Middle frontal gyrus (tissue), 1 donor: ENCODE measurements at regions not wholly inside any gene's neighbourhood (a gene's known extent, or its start where the extent isn't known, plus 50 kb on each side); places are given as distances from the start of the nearest gene placed in this dataset.

Source experiments
- DNase-seq: peaks from one replicate; pipeline ENCODE4 v3.0.0-alpha.2; 2015; ENCODE audit warnings: low spot score; ENCODE audit errors: extremely low spot score

DNA sequence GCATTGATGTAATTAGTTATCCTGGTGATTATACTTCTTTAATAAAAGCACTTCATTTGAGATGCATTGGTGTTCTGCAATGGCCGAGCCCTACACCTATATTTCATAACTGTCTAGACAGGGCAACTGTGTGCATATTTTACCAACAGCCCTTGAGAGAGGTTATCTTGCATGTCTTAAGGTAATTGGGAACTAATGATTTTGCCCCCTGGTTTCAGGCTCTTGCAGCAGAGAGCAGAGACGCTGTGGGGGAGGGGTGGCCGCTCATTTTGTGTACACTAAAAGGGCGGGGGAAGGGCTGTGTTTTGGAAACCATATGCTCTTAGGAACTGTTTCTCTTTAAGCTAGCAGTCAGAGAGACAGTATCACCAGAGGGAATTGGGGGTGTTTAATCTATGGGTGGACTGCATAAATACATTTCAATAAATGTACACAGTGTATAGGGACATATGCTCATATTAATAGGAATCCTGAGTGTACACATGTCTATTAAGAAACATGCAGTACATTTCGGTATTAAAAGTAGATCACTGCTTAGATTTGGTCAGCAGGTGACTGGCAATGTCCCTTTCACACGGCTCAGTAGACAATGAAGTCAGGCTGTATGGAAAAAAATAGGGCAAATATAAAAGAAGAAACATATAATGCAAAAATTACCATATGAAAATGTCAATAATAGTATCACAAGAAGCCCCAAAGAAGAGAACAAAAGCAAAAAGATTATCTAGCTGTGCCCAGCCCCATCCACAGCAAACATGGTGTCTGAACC, 402.9 kb upstream of the CITED2 start:
- no peak for DNase-seq

DNA sequence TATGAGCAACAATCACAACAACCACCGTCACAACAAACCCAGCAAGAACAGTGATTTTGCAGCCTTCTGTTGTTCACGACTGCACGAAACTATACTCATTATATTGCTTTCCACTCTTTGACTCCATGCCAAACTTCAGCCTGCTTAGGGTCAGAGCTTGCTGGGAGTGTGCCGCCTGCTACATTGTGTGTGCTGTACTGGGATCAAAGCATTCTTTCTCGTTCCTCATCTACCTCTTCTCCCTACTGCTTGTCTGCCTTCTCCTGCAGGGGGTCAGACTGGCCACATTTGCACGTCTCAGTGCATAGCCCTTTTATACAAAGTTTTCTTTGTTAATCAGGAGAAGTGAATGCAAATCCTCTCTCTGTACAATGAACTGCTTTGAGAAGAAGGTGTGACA, 401.6 kb upstream of the CITED2 start:
- no peak for DNase-seq

DNA sequence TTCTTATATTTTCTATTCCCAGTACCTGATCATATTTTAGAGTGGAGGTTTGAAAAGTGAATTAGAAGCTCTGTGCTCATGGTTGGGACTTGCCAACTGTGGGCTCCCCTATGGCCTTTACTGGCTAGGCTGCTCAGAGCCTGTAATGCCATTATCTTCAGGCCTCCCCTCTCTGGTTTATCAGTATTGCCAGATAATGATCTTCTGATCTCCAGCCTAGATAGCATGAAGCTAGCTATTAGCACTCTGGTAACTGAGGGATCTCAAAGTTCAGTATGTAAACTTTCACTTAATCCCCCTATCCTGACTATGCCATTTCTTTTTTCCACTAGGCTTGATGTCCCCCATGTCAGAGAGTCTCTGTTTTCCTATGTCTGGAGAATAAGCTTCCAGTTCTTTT, 393.7 kb upstream of the CITED2 start:
- DNase-seq, result no peak

DNA sequence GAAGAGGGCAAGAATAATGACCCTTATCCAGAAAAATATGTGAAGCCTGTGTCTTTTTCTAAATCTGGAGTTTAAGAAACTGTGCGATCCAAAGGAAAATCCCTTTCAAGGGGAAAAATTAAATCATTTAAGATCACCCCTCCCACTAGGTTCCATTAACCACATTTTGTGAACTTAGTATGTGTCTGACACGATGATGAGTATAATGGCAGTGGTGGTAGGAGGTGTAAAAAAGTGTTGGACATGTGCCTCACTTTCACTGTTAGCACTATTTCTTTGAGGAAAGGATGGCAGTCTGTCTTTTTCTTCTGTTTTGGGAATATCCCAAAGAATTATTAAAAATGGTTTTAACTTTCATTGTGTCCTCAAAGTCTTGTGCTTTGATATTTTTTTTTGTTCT, 392.3 kb upstream of the CITED2 start:
- no peak for DNase-seq

DNA sequence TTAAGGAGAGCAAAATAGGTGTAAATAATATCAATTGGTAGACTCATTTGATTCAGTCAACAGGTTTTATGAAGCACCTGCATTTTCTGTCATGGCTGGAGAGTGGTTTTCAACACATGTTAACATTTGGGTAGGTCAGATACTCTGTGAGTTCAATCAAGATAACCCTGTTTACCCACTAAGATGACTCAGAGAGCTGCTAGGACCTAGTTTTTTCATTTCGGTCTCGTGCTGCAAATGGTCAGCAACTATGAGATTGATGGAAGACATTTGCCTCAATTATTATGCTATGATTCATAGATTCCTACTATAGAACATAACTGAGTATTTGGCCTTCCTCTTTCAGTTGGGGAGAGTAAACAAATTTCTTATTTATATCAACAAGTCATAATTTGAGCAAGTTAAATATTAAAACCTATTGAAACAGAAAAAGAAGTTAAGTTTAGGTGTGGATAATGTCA, 391.4 kb upstream of the CITED2 start:
- DNase-seq, result no peak

DNA sequence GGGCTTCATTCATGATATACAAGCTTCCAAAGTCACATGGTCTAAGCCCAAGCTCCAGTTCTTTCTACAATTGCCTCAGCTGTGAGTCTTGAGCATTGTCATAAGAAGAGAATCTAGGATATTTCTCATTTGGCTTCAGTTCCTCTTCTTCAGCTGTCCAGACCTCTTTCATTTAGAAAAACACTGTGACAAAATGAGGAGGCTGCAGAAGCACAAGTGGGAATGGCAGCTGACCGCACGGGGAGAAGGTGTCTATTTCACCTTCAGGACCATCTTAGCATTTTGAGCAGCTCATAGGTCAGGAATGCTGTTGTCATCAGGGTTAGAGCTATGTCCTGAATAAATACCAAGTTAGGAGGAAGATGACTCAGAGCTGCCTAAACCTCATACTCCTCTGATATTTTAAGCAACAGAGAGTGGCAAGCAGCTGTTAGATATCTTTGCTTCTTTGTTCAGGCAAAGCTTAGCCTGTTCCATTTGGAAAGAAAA, 390.1 kb upstream of the CITED2 start:
- DNase-seq, result peak; percentile 53

DNA sequence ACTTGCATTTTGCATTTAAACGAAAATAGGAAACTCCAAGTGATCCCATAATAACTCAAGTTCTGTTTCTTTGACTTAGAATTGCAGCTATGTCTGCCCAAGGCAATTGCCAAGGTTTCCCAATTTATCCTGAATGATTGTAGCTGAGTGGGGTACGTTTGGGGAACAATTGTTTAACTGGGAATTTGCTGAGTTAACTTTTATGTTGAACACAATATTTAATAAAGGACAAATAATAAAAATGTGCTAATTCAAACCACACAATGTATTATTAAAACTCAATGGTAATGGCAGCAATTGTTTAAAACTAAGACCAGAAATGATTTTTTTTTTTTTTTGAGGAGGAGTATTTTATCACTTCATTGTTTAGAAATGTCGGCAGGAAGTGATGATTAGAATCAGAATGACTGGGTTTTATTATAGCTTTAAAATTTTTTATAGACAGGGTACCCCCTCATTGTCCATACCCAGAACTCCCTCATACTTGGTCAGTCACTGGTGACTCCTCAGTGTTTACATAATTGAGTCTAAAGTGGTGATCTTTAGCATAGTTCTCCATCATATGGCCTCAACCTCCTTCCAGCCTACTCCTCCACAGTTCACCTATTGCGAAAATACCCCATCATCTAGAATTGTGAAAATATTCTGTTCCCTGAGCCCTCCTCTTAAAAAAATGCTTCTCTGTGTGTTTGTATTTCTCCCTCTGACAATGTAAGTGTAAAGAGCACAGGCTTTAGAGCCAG, 389.2 kb upstream of the CITED2 start:
- no peak for DNase-seq

DNA sequence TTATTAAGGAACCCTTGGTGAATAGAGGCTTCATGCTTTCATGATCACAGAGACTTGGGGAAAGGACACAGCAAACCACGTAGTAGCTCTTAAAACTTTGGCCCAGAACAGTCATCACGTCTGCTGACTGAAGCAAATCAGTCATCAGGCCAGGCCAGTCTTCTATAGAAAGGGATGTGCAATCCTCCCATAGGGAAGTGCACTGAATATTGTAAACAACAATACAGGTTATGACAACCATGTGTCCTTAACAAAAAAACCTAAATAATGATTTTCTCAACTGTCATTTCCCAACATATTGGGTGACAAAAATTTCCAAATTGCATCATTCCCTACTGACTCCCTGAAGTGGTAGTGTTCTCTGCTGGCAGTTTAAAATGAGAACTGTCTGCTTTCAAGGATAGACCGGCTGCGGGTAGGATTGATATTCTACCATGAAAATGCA, 388.2 kb upstream of the CITED2 start:
- DNase-seq, result no peak

DNA sequence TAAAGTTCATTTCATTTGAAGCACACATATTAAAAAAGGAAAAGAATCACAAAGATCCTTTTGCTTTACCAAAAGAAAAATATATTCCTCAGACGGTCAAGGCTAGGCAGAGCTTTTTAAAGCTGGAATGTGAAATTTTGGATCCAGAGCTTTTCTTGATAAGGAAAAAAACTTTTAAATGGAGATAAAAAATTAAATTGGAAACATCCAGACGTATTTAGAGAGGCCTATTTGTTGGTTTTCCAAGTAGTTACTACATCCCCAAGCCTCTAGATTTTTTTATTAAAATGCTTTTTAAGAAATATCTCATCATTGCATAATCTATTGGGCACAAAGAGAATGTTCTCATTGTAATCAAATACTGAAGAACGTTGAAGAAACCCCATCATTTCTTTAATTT, 385.7 kb upstream of the CITED2 start:
- DNase-seq, result no peak

DNA sequence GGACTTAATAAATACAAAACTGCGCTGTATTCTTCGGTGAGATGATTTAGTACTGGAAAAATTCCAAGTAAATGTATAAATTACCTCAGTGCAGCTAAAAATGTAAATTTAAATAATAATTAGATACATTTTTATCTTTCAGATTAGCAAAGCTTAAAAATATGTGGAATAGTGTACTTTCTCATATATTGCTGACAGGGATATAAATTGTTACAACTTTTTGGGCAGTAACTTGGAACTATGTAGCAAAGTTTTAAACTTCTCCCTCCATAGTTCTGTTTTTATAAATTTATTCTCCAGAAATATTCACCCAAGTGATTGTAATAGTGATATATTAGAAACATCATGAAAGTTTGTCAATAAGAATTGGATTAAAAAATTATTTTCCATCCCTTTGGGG, 384.6 kb upstream of the CITED2 start:
- DNase-seq, result no peak

DNA sequence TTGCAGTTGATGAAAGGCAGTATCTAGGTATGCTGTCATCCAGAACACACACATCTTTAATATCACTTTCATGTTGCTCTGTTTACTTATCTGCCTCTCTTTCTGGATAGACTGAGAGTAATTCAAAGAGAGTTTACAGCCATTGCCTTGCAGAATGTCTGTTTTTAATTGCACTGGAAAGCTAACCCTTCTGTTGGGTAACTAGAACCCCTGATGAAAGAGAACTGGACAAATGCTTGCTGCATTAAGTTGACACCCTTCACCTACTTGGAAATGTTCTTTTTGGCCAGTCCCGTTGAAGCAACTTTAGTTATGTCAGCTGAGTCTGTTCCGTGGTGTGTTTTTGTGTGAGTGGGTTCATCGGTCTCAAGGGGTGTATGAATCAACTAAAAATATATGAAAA, 383.8 kb upstream of the CITED2 start:
- DNase-seq, result no peak

DNA sequence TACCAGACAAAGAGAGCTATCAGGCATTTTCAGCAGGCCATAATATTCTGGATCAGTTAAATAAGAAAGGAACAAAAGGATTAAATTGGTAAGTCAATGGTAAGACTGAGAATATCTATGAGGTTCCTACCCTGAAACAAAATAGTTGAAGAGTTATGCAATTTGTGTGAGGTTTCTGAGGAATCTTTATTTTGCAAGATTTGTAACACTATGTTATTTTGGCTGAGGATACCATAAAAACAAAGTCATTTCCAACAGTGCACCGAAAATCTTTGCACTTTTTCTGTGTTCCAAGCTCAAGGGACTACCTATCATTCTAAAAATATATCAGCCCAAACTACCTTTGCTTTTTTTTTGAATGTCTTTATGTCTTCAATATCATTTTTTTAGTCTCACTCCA, 383.3 kb upstream of the CITED2 start:
- no peak for DNase-seq

DNA sequence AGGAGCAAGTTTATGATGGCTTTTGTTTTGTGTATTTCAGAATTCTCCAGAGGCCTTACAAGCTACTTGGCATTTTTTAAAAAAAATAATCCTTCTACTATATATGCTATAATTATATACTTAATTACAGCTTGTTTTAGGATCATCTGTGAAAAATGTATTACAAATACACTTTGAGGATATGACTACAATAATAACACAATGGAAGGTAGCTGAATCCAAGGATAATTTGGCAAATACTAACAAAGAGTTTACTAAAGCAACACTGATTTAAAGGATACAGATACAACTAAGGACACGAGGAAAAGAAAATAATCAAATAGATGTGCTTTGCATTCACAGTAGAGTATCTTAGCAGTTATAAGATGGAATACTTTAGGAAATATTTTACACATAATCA, 381.9 kb upstream of the CITED2 start:
- no peak for DNase-seq

DNA sequence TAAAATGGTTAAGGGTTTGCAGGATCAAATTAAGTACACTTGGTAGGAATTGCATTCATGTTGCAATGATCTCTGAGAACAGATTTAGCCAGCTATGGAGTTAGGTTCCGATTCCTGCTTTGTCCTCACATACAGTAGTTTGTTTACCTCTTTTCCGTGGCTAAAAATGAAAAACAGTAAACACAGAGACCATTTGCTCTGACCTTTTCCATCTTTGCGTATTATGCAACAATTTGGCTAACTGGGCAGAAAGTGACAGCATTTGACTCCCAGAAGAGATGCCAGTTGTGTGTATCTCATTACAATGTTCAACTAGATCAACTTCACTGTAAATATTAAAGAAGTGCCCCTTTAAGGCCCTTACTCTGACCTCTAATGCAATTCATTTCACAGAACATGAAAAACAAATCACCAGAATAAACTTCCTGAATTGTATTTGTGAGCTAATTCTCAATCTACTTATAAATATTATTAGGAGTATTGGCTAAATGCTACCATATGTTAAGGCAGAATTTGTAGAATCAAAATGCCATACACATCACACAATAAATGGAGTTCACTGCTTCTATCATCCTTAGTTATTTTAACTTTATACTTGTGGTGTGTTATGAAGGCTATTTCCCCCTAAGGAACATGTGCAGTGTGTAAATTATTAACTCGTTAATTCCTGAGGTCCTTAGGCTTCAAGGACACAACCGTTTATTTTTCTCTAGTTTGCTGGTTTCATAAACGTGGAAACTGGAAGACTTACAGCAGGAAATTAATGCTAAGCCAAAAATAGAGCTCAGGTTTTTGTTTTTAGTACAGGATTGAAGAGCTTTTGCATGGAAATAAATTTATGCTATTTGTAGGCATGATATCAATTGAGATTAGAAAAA, 380.7 kb upstream of the CITED2 start:
- no peak for DNase-seq

DNA sequence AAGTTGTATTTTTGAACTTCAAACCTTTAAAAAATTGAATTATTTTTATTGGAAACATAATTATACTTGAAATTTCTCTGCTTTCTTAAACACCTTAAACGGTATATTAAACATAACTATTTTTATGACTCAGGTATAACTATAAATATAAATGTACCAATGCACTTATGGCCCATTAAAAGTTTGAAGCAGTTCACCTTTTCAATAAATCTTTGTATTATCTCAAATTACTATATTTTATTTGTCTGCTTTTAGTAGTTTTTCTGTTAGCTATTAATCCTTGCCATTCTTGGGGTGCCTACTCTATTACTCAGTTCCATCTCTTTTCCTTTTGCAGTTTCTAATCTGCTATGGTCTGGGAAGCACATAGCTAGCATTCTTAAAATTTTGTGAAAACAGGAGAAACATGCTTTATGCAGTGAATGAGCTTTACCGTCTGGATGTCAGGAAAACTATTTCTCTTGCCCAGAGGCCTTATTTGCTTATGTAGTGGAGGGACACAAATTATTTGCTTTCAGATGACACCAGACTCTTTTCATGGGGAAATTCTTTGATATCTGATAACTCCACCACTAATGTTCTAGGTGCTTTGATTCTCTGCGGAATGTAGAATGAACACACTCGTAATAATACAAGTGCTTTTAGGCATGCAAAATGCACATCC, 378.9 kb upstream of the CITED2 start:
- DNase-seq, result no peak

DNA sequence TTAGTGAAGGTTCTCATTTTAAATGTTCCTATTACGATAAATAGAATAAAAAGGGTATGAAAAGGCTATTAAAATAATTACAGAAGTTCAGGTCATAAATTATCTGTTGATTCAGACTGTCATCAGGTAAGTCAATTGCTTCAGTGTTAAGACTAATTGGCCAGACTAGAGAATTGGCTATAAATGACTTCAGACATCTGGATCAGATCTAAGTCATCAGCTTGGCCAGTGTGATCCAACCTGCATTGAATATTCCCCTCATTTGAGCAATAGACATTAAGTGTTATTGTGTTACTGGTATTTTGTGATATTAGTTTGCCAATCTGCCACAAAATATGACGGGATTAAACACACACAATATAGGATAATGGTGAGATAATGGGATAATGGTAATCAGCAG, 377.6 kb upstream of the CITED2 start:
- no peak for DNase-seq

DNA sequence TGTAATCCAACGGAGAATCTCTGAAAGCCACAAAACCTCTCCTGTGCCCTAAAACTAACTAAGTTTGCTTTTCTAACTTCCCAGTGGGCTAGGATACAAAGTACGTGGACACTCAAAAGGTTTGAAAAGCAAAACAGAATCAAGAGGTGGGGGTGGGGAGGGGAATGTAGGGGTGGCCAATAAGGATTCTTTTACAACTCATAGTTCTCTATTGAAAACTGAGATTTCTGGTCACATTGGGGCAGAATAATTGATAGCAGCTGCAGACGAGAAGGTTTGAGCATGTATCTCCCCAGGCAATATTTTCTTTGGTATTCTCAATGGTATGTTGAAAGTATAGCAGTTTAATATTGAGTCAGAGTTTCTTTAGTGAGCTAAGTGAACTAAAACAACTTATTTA, 376.7 kb upstream of the CITED2 start:
- DNase-seq, result no peak

DNA sequence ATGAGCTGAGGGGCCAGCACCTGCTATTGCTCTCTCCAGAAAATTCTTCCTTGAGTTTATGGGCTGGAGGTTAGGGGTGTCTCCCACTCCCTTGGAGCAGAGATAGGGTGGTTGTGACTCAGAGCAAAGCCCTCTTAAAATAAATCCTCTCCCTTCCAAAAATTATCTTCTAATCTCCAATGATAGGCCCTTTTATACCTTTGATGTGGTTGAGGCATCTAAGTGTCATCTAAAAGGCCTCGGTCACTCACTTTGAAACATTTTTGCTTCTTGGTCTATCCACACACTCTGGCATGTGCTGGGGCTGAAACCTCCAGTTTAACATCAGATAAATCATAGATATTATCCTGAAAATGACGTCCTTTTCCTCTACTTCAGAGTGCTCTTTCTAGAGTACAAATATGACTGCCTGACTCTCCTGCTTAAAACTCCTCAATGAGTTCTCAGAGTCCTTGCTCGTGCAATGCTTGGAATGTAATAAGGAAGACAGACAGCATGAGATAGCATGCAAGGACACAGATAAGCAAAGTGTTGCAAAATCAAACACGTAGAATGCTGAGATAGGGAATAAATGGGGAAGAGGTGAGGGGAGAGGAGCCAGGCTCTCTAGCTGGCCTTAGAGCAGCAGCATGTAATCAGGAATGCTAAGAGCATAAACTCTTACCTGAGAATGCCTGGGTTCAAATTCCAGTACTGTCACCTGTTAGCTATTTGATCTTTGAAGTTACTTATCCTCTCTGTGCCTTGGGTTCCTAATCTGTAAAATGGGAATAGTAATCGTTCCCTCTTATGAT, 374.1 kb upstream of the CITED2 start:
- no peak for DNase-seq

DNA sequence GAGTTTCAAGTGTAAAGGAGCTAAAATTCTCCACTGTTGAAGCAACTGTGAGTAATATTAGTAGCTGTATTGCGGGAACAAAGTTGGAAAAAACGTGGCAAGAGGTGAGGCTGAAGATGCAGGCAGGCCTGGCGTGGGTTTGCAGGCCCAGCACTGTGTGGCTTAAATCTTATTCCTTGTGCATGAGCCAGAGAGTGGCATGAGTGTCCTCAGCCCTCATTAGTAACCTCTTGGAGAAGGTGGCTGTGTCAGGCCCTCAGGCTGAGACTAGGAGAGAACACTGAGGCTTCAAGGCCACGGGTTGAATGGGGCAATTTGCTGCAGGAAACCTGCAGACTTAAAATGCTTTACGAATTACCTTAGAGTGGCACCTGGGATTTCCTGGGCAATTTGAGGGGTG, 372.7 kb upstream of the CITED2 start:
- DNase-seq, result no peak

DNA sequence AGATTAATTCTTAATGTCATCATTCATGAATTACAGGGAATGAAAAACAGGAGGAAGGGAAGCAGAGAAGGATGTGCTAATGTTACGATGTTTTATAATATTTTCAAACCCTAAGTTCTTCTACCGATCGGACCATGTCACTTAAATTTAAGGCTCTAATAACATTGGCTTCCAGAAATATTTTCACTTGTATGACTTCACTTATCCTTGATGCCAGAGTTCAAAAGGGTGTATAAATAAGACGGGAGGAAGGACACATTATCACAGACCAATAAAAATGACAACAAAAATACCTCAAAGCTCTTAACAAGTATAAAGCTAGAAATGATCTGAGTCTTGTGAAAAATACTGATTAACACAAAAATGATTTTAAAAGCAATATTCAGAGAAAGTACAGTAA, 370.4 kb upstream of the CITED2 start:
- no peak for DNase-seq
